ENCODE measurements at regions not wholly inside any gene's neighbourhood (a gene's known extent, or its start where the extent isn't known, plus 50 kb on each side); places are given as distances from the start of the nearest gene placed in this dataset.

DNA sequence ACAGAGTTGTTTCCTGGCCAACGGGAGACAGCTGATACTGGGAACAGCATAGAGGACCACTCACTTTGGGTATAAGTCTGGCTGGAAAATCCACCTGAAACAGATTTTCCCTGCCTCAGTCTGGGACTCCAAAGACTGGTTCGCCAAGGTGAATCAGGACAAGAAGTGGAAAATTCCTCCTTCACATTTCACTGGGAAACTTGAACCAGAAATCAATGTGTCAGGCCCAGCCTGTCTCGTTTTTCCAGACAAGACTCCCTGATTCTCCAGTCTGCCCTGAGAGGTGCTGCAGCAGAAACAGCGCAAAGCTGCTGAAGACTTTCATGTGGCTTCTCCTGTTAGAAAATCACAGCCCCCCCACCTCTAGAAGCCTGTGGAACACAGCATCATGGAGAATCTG, 269.8 kb downstream of the OPA1 start:
- TF ChIP-seq, protein P1, sequence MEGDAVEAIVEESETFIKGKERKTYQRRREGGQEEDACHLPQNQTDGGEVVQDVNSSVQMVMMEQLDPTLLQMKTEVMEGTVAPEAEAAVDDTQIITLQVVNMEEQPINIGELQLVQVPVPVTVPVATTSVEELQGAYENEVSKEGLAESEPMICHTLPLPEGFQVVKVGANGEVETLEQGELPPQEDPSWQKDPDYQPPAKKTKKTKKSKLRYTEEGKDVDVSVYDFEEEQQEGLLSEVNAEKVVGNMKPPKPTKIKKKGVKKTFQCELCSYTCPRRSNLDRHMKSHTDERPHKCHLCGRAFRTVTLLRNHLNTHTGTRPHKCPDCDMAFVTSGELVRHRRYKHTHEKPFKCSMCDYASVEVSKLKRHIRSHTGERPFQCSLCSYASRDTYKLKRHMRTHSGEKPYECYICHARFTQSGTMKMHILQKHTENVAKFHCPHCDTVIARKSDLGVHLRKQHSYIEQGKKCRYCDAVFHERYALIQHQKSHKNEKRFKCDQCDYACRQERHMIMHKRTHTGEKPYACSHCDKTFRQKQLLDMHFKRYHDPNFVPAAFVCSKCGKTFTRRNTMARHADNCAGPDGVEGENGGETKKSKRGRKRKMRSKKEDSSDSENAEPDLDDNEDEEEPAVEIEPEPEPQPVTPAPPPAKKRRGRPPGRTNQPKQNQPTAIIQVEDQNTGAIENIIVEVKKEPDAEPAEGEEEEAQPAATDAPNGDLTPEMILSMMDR (IDR thresholded peaks at IDR 0.05; ENCODE audit: low read depth, low read length, poor library complexity, severe bottlenecking) = no peak
- no peak for TF ChIP-seq EZH2phosphoT487 (IDR thresholded peaks at IDR 0.05; ENCODE audit: borderline replicate concordance, low read length)
